ENCODE measurements at regions not wholly inside any gene's neighbourhood (a gene's known extent, or its start where the extent isn't known, plus 50 kb on each side); places are given as distances from the start of the nearest gene placed in this dataset.

DNA sequence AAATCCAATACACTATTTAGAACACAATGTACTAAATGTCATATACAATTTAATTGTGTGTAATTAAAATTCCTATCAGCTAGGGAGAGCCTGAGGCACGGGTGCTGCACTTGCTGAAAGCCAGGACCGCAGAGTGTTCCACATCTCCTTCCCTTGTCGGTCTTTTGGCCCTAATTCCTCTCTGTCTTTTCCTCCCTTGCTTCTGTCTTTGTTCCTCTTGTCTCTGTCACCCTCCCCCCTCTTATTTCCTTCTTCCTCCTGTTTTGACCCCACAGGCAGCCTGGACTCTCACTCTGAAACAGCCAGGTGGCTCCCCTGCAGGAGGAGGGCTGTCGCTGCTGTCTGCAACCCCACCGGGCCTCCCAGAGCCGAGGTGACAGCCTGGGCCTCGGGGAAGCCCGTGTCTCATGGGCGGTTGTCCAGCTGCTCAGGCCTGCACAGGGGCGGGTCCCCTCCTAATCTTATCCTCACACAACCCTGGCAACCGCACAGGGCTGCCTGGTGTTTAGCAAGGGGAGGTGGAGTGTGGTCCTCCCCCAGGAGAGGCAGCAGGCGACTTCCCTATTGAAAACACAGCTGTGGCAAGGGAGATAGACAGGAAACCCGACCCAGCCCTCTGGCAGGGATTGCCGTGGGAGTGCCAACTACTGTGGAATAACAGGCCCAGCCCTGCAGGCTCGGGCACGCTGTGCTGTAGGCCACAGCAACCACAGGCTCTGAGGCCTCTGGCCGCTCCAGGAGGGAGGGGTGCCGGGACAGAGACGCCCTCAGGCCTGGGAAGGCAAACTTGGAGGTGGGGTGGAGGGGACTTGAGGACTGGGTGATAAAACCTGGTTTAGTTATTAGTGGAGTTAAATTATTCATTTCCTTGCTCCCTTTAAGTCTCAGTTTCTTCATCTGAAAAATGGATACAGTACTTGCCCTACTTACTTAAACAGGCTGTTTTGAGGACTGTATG lies 68.8 kb upstream of the WDR26 start:
- no peaks in the 10 kb centered on the region for H3K9me2 ChIP-seq (ENCODE audit: insufficient read depth)
- H2AFZ ChIP-seq (ENCODE audit: low read depth, low read length, poor library complexity, severe bottlenecking) = peak overlapping the region; percentile 84
- POLR2A ChIA-PET = no interaction called here
- no peaks in the 10 kb centered on the region for H3K9me3 ChIP-seq (ENCODE audit: control insufficient read depth in 1 of 2, insufficient read depth in 1 of 2, low read depth in 1 of 2, low read length in 2 of 2)
- CTCF ChIA-PET = interaction anchor here (0.7 to 1.2 kb wide), 3 partner anchors 16 to 419 kb away, joined by 3 to 4 read pairs (median 3); no protein-coding TSS in a partner anchor
- peak overlapping the region; percentile 75 for H3K4me2 ChIP-seq (ENCODE audit: low read length)
- no peaks in the 10 kb centered on the region for H3K36me3 ChIP-seq (ENCODE audit: control insufficient read depth in 1 of 2, insufficient read depth in 2 of 2, low read length in 2 of 2)
- peak; percentile 84 for ATAC-seq
- H3K4me1 ChIP-seq (ENCODE audit: control insufficient read depth in 1 of 2, insufficient read depth in 2 of 2, low read length in 2 of 2) = peaks cover 20 to 37% of the 10 kb centered on the region in 2 experiments
- H3K4me3 ChIP-seq (replicated peaks in 1 of 2; ENCODE audit: low read depth in 1 of 2, low read length in 2 of 2) = peak overlapping the region in 1 of 2 experiments; percentile 40; a peak in 1 of 4 replicates
- H3K79me2 ChIP-seq (ENCODE audit: insufficient read depth, low read length) = no peaks in the 10 kb centered on the region
- RAD21 ChIA-PET (ENCODE audit: low non-redundant PET in 1 of 2, low total read pairs in 2 of 2, uncharacterized antibody in 2 of 2, unreplicated experiment in 2 of 2) = no interaction called here
- peak overlapping the region; percentile 52 for H3K9ac ChIP-seq (ENCODE audit: low read length)
- no TSS peak for BruUV-seq (replicated peaks)
- DNase-seq (ENCODE audit: low read depth, low spot score) = no peak
- intact Hi-C loops (cut with micrococcal nuclease) = no loop called here
- H3K27me3 ChIP-seq (ENCODE audit: insufficient read depth, low read length) = no peaks in the 10 kb centered on the region
- peak overlapping the region; percentile 50 for H3K27ac ChIP-seq (ENCODE audit: low read depth, low read length)
- H4K20me1 ChIP-seq (ENCODE audit: insufficient read depth) = no peaks in the 10 kb centered on the region
- no peak for TF ChIP-seq EZH2phosphoT487 (IDR thresholded peaks at IDR 0.05; ENCODE audit: borderline replicate concordance)
- no peak for TF ChIP-seq EZH2 (IDR thresholded peaks at IDR 0.05)
- no peak; the same call in 1 of the 2 replicates for TF ChIP-seq POLR2AphosphoS5 (IDR thresholded peaks at IDR 0.05; ENCODE audit: low read depth, low read length)
- TF ChIP-seq SIN3A (IDR thresholded peaks at IDR 0.05; ENCODE audit: low read depth) = no peak
- TF ChIP-seq YY1 (IDR thresholded peaks at IDR 0.05; ENCODE audit: extremely low read depth, insufficient replicate concordance, low read depth, low read length) = no peak
- TF ChIP-seq RAD21 (IDR thresholded peaks at IDR 0.05; ENCODE audit: low read depth) = no peak
- no peak for TF ChIP-seq JUND (IDR thresholded peaks at IDR 0.05)
- no peak for TF ChIP-seq SRF (IDR thresholded peaks at IDR 0.05; ENCODE audit: low read depth)
- peak; percentile 46; the same call in 1 of the 2 replicates for TF ChIP-seq CBX3 (IDR thresholded peaks at IDR 0.05; ENCODE audit: low read depth)
- TF ChIP-seq REST (IDR thresholded peaks at IDR 0.05; ENCODE audit: low read depth) = no peak
- TF ChIP-seq, protein P1, sequence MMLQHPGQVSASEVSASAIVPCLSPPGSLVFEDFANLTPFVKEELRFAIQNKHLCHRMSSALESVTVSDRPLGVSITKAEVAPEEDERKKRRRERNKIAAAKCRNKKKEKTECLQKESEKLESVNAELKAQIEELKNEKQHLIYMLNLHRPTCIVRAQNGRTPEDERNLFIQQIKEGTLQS (IDR thresholded peaks at IDR 0.05) = no peak
- TF ChIP-seq TCF7L2 (IDR thresholded peaks at IDR 0.05; ENCODE audit: borderline replicate concordance, extremely low read depth, insufficient read depth, insufficient read length) = no peak
- TF ChIP-seq, protein P2, sequence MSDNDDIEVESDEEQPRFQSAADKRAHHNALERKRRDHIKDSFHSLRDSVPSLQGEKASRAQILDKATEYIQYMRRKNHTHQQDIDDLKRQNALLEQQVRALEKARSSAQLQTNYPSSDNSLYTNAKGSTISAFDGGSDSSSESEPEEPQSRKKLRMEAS (IDR thresholded peaks at IDR 0.05) = peak; percentile 58
- no peak for TF ChIP-seq CEBPB (IDR thresholded peaks at IDR 0.05; ENCODE audit: low read depth)
- no peak for TF ChIP-seq POLR2A (IDR thresholded peaks at IDR 0.05; ENCODE audit: borderline replicate concordance, extremely low read depth, insufficient read depth, insufficient read length)
- no peak for TF ChIP-seq SP1 (IDR thresholded peaks at IDR 0.05; ENCODE audit: low read depth)
- no peak for TF ChIP-seq ZNF274 (IDR thresholded peaks at IDR 0.05; ENCODE audit: low read depth, low read length)
- no peak for TF ChIP-seq EGR1 (IDR thresholded peaks at IDR 0.05; ENCODE audit: low read depth)
- TF ChIP-seq FOSL1 (IDR thresholded peaks at IDR 0.05; ENCODE audit: low read depth) = no peak
- TF ChIP-seq ELF1 (IDR thresholded peaks at IDR 0.05; ENCODE audit: borderline replicate concordance, low read depth) = no peak
- TF ChIP-seq, protein P3, sequence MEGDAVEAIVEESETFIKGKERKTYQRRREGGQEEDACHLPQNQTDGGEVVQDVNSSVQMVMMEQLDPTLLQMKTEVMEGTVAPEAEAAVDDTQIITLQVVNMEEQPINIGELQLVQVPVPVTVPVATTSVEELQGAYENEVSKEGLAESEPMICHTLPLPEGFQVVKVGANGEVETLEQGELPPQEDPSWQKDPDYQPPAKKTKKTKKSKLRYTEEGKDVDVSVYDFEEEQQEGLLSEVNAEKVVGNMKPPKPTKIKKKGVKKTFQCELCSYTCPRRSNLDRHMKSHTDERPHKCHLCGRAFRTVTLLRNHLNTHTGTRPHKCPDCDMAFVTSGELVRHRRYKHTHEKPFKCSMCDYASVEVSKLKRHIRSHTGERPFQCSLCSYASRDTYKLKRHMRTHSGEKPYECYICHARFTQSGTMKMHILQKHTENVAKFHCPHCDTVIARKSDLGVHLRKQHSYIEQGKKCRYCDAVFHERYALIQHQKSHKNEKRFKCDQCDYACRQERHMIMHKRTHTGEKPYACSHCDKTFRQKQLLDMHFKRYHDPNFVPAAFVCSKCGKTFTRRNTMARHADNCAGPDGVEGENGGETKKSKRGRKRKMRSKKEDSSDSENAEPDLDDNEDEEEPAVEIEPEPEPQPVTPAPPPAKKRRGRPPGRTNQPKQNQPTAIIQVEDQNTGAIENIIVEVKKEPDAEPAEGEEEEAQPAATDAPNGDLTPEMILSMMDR (IDR thresholded peaks at IDR 0.05 in 2 of 3, conservative IDR thresholded peaks at IDR 0.05 in 1 of 3; ENCODE audit: borderline replicate concordance in 1 of 3, insufficient read depth in 1 of 3, low read depth in 2 of 3, low read length in 2 of 3) = peak in 2 of 3 experiments; percentile 31 to 36; a peak in 3 of 6 replicates
